ENCODE measurements at regions not wholly inside any gene's neighbourhood (a gene's known extent, or its start where the extent isn't known, plus 50 kb on each side); places are given as distances from the start of the nearest gene placed in this dataset.
"Not testable (repeated sequence)": the region's sequence is repeated elsewhere in the genome, so short reads cannot be mapped to it uniquely, and the experiment has no call there.

DNA sequence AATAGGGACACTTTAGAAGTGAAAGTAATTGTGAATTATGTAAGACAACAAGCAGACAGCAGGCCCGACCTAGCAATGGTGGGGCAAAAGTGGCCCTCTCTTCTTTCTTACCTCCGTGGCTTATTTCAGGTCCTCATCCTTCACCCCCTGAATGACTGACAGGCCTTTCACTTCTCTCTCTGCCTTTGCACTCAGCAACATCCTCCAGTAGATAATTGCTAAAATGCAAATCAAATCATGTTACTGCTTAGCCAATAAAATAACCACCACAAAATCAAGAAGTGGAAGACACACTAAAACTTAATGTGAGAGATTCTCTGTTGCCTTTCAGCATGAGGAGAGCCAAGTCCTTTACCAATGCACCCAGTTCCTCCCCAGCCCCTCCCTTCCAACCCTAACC lies 274.6 kb upstream of the ZNF32 start:
- Histone ChIP-seq H3K4me3 (ENCODE audit: low read depth in 1 of 2, low read length in 2 of 2) (no peak overlapping the region), H3K27ac (ENCODE audit: low read depth, low read length) (no peak overlapping the region), H3K9ac (ENCODE audit: low read depth in 1 of 2, low read length in 2 of 2) (no peak overlapping the region), H3K9me3 (ENCODE audit: control insufficient read depth in 1 of 2, low read length in 2 of 2) (no peaks in the 10 kb centered on the region), H3K36me3 (ENCODE audit: control insufficient read depth in 1 of 2, insufficient read depth in 2 of 2, low read length in 2 of 2) (no peaks in the 10 kb centered on the region), H3K4me1 (ENCODE audit: control insufficient read depth in 1 of 2, insufficient read depth in 2 of 2, low read length in 2 of 2) (no peaks in the 10 kb centered on the region), H3K27me3 (ENCODE audit: control insufficient read depth in 1 of 2, insufficient read depth in 2 of 2, low read length in 2 of 2) (no peaks in the 10 kb centered on the region)

DNA sequence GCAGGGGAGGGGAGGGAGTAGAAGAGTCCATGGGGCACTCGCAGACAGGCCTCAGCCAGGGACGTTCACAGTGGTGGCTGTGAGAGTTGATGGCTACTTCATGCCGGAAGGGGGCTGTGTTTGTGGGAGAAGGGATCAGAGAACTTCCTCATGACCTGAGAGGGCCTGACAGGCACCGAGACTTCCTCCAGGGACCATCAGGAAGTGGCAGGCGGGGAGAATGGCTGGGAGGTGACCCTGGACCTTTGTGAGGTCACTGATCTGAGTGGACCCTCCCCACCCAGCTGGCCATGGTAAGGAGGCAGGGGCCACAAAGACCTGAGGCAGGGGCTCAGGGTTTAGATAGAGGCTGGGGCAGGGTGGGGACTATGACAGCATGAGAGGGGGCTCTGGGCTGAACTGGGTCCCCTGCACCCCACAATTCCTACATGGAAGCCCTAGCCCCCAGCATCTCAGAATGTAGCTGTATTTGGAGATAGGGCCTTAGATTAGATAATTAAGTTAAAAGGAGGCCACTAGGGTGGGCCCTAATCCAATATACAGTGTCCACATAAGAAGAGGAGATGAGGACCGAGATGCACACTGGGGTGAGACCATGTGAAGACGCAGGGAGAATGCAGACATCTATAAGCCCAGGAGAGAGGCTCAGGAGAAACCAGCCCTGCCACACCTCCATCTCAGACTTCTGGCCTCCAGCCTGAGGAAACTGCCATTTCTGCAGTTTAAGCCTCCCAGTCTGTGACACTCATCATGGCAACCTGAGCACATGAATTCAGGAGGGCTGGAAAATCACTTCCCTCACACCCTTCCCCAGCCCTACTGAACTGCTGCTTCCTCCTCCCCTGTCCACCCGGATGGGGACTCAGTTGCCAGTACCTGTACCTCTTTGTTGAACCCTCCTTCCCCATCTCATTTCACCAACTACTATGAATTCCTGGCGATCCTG lies 273.9 kb upstream of the ZNF32 start:
- Histone ChIP-seq H3K27me3 (ENCODE audit: control insufficient read depth in 1 of 2, insufficient read depth in 2 of 2, low read length in 2 of 2) (no peaks in the 10 kb centered on the region), H3K9ac (ENCODE audit: low read depth in 1 of 2, low read length in 2 of 2) (no peak overlapping the region), H3K36me3 (ENCODE audit: control insufficient read depth in 1 of 2, insufficient read depth in 2 of 2, low read length in 2 of 2) (no peaks in the 10 kb centered on the region), H3K9me3 (ENCODE audit: control insufficient read depth in 1 of 2, low read length in 2 of 2) (no peaks in the 10 kb centered on the region), H3K27ac (ENCODE audit: low read depth, low read length) (no peak overlapping the region), H3K4me3 (ENCODE audit: low read depth in 1 of 2, low read length in 2 of 2) (no peak overlapping the region), H3K4me1 (ENCODE audit: control insufficient read depth in 1 of 2, insufficient read depth in 2 of 2, low read length in 2 of 2) (no peaks in the 10 kb centered on the region)

DNA sequence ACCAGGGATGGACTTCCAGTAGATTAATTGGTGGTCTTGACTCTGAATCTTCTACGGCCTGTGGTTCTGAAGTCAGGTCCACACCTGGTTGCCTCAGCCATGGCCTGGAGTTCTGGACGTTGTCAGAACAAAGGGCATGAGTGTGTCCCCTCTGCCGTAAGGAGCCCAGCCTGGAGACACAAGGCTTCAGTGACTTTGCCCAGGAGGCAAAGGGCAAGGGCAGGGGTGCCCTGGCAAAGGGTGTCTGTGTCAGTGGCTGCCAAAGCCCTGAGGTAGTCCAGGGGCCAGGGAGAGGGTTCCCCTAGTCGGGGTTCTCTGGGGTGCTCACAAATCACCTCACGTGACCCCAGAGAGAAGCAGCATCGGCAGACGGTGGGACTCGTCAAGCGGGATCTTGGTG lies 273.2 kb upstream of the ZNF32 start:
- no peak overlapping the region for H3K9ac ChIP-seq (ENCODE audit: low read depth in 1 of 2, low read length in 2 of 2)
- H3K4me1 ChIP-seq (ENCODE audit: control insufficient read depth in 1 of 2, insufficient read depth in 2 of 2, low read length in 2 of 2): no peaks in the 10 kb centered on the region
- H3K27me3 ChIP-seq (ENCODE audit: control insufficient read depth in 1 of 2, insufficient read depth in 2 of 2, low read length in 2 of 2): no peaks in the 10 kb centered on the region
- no peaks in the 10 kb centered on the region for H3K9me3 ChIP-seq (ENCODE audit: control insufficient read depth in 1 of 2, low read length in 2 of 2)
- H3K36me3 ChIP-seq (ENCODE audit: control insufficient read depth in 1 of 2, insufficient read depth in 2 of 2, low read length in 2 of 2): no peaks in the 10 kb centered on the region
- H3K27ac ChIP-seq (ENCODE audit: low read depth, low read length): no peak overlapping the region
- H3K4me3 ChIP-seq (ENCODE audit: low read depth in 1 of 2, low read length in 2 of 2): no peak overlapping the region

DNA sequence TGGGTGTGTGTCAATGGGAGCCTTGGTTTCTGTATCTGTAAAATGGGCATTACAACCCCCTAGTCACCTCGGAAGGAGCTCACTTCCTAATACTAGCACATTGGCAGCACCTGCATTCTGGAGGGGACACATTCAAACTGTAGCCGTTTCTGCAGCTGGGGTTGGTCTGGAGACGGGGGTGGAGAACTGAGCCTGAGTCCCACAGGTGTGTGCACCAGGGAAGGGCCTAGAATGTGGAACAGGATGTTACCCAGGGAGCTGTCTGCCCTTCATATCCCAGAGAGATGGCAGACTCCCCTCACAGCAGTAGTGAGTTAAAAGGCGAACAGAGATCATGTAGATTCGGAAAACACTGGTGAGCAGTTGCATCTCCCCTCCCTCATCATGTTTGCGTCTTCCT lies 272.8 kb upstream of the ZNF32 start:
- H3K4me3 ChIP-seq (ENCODE audit: low read depth in 1 of 2, low read length in 2 of 2): no peak overlapping the region
- no peak overlapping the region for H3K27ac ChIP-seq (ENCODE audit: low read depth, low read length)
- no peaks in the 10 kb centered on the region for H3K27me3 ChIP-seq (ENCODE audit: control insufficient read depth in 1 of 2, insufficient read depth in 2 of 2, low read length in 2 of 2)
- H3K4me1 ChIP-seq (ENCODE audit: control insufficient read depth in 1 of 2, insufficient read depth in 2 of 2, low read length in 2 of 2): no peaks in the 10 kb centered on the region
- no peaks in the 10 kb centered on the region for H3K36me3 ChIP-seq (ENCODE audit: control insufficient read depth in 1 of 2, insufficient read depth in 2 of 2, low read length in 2 of 2)
- H3K9ac ChIP-seq (ENCODE audit: low read depth in 1 of 2, low read length in 2 of 2): no peak overlapping the region
- H3K9me3 ChIP-seq (ENCODE audit: control insufficient read depth in 1 of 2, low read length in 2 of 2): no peaks in the 10 kb centered on the region

DNA sequence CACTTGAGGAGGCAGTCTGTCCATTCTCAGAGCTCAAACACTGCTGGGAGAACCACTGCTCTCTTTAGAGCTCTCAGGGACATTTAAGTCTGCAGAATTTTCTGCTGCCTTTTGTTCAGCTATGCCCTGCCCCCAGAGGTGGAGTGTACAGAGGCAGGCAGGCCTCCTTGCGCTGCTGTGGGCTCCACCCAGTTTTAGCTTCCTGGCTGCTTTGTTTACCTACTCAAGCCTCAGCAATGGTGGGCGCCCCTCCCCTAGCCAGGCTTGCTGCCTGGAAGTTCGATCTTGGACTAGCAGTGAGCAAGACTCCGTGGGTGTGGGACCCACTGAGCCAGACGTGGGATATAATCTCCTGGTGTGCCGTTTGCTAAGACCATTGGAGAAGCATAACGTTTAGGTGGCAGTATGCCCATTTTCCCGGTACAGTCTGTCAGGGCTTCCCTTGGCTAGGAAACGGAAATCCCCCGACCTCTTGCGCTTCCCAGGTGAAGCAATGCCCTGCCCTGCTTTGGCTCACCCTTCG lies 271.6 kb upstream of the ZNF32 start:
- H3K9ac ChIP-seq (ENCODE audit: low read depth in 1 of 2, low read length in 2 of 2); H3K36me3 ChIP-seq (ENCODE audit: control insufficient read depth in 1 of 2, insufficient read depth in 2 of 2, low read length in 2 of 2); H3K4me1 ChIP-seq (ENCODE audit: control insufficient read depth in 1 of 2, insufficient read depth in 2 of 2, low read length in 2 of 2); H3K9me3 ChIP-seq (ENCODE audit: control insufficient read depth in 1 of 2, low read length in 2 of 2); H3K27me3 ChIP-seq (ENCODE audit: control insufficient read depth in 1 of 2, insufficient read depth in 2 of 2, low read length in 2 of 2); H3K27ac ChIP-seq (ENCODE audit: low read depth, low read length); H3K4me3 ChIP-seq (ENCODE audit: low read depth in 1 of 2, low read length in 2 of 2): not testable (repeated sequence)

DNA sequence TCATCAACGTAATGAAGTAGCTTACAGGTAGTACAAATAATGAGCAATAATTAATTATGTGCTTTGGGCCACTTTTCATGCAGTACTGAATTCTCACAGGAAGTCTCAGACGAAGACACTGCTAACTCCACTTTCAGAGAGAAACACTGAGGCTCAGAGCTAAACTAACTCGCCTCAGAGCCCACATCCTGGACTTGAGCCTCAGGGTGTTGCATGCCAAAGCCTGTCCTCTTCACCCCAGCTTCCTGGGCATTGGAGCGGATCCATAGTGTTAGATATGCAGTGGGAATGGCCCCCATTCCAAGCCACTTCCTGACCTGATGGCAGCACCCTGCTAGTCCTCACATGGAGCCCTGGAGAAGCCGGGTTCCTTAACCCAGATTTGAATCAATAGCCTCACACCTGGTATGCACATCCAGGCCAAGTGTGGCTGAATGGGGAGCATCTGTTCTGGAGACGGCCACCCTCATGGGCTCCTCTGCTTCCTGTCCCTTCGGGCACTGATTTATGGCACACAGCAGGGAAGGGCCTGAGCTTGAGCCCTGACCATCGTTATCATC lies 265.1 kb upstream of the ZNF32 start:
- no peaks in the 10 kb centered on the region for H3K9me3 ChIP-seq (ENCODE audit: control insufficient read depth in 1 of 2, low read length in 2 of 2)
- H3K4me1 ChIP-seq (ENCODE audit: control insufficient read depth in 1 of 2, insufficient read depth in 2 of 2, low read length in 2 of 2): no peaks in the 10 kb centered on the region
- H3K27ac ChIP-seq (ENCODE audit: low read depth, low read length): no peak overlapping the region
- no peak overlapping the region for H3K4me3 ChIP-seq (ENCODE audit: low read depth in 1 of 2, low read length in 2 of 2)
- no peaks in the 10 kb centered on the region for H3K27me3 ChIP-seq (ENCODE audit: control insufficient read depth in 1 of 2, insufficient read depth in 2 of 2, low read length in 2 of 2)
- no peaks in the 10 kb centered on the region for H3K36me3 ChIP-seq (ENCODE audit: control insufficient read depth in 1 of 2, insufficient read depth in 2 of 2, low read length in 2 of 2)
- no peak overlapping the region for H3K9ac ChIP-seq (ENCODE audit: low read depth in 1 of 2, low read length in 2 of 2)

DNA sequence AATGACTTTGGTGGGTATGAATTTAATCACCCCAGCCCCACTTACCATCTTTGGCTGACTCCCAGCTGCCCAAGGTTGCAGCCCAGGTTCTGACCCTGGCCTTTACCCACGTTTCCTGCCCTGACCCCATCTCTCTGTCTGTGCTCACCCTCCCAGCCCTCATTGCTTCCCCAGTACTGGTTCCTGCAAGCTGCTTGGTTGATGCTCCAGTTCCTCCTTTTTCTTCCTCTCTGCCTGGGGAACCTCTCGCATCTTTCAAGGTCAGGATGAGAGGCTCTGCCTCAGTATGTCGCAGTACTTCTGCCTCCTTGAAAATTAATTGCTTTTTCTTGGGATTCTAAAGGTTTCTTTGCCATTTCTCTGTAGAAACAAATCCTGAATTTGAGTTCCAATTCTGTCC lies 263.8 kb upstream of the ZNF32 start:
- H3K27ac ChIP-seq (ENCODE audit: low read depth, low read length): no peak overlapping the region
- no peak overlapping the region for H3K9ac ChIP-seq (ENCODE audit: low read depth in 1 of 2, low read length in 2 of 2)

DNA sequence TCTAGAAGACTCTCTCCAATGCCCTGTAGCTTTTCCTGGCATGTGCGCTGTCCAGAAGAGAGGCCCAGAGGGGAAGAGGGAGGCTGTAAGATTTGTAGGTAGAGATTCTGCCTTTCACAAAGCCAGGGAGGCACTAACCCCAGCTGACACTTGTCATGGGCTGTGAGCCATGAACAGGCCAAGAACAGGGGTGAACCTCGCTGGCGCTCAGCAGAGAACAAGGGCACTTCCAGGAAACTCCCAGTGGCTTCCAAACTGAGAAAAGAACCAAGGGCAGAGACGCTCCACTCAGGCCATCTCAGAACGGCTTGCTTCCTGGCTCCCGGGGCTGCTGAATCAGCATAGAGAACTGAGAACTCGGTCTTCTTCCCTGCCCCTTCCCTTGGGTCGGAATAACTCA lies 257.8 kb upstream of the ZNF32 start:
- H3K36me3 ChIP-seq (ENCODE audit: control insufficient read depth in 1 of 2, insufficient read depth in 2 of 2, low read length in 2 of 2): no peaks in the 10 kb centered on the region
- H3K27ac ChIP-seq (ENCODE audit: low read depth, low read length): peak overlapping the region; percentile 45
- H3K4me1 ChIP-seq (ENCODE audit: control insufficient read depth in 1 of 2, insufficient read depth in 2 of 2, low read length in 2 of 2): peaks cover 5 to 11% of the 10 kb centered on the region in 2 donors
- no peak overlapping the region for H3K9ac ChIP-seq (ENCODE audit: low read depth in 1 of 2, low read length in 2 of 2)
- no peaks in the 10 kb centered on the region for H3K27me3 ChIP-seq (ENCODE audit: control insufficient read depth in 1 of 2, insufficient read depth in 2 of 2, low read length in 2 of 2)
- no peak overlapping the region for H3K4me3 ChIP-seq (ENCODE audit: low read depth in 1 of 2, low read length in 2 of 2)
- no peaks in the 10 kb centered on the region for H3K9me3 ChIP-seq (ENCODE audit: control insufficient read depth in 1 of 2, low read length in 2 of 2)

More for the DNA sequence above, 263.8 kb upstream of the ZNF32 start:
- H3K27me3 ChIP-seq (ENCODE audit: control insufficient read depth in 1 of 2, insufficient read depth in 2 of 2, low read length in 2 of 2): no peaks in the 10 kb centered on the region
- H3K9me3 ChIP-seq (ENCODE audit: control insufficient read depth in 1 of 2, low read length in 2 of 2): no peaks in the 10 kb centered on the region
- no peak overlapping the region for H3K4me3 ChIP-seq (ENCODE audit: low read depth in 1 of 2, low read length in 2 of 2)
- no peaks in the 10 kb centered on the region for H3K36me3 ChIP-seq (ENCODE audit: control insufficient read depth in 1 of 2, insufficient read depth in 2 of 2, low read length in 2 of 2)
- H3K4me1 ChIP-seq (ENCODE audit: control insufficient read depth in 1 of 2, insufficient read depth in 2 of 2, low read length in 2 of 2): no peaks in the 10 kb centered on the region

DNA sequence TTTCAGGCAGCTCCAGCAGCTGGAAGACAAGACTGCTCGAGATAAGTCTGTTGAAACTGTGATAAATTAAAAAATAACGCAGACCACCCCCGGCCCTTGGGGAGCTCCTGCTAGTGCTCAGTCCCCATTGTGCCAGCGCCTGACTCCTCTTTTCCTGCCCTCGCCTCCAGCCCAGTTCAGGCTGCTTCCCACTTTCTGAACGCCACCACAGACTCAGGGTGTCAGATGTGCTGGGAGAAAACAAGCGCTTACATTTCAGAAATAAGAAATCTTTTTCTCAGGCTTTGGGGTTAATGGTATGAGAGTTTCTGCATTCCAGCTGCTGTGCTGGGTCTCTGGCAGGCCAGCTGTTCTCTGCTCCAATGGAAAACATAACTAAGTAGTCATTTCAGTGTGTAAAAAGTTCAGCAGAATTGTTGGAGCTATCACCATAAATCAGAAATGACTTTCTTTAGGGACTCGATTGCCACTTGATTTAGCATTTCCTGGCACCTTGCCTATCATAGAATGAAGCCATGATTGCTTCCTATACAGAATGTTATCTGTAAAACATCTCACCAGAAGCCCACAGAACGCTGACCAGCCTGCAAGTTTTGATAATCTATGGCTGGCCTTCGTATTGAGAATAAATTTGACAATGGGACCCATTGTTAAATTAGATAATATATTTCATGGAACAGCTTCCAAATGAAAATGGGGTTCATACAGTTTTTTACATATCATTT lies 257.0 kb upstream of the ZNF32 start:
- no peak overlapping the region for H3K9ac ChIP-seq (ENCODE audit: low read depth in 1 of 2, low read length in 2 of 2)
- no peaks in the 10 kb centered on the region for H3K27me3 ChIP-seq (ENCODE audit: control insufficient read depth in 1 of 2, insufficient read depth in 2 of 2, low read length in 2 of 2)
- no peak overlapping the region for H3K27ac ChIP-seq (ENCODE audit: low read depth, low read length)
- H3K4me3 ChIP-seq (ENCODE audit: low read depth in 1 of 2, low read length in 2 of 2): no peak overlapping the region
- H3K4me1 ChIP-seq (ENCODE audit: control insufficient read depth in 1 of 2, insufficient read depth in 2 of 2, low read length in 2 of 2): peaks cover 5 to 11% of the 10 kb centered on the region in 2 donors
- no peaks in the 10 kb centered on the region for H3K36me3 ChIP-seq (ENCODE audit: control insufficient read depth in 1 of 2, insufficient read depth in 2 of 2, low read length in 2 of 2)
- no peaks in the 10 kb centered on the region for H3K9me3 ChIP-seq (ENCODE audit: control insufficient read depth in 1 of 2, low read length in 2 of 2)

DNA sequence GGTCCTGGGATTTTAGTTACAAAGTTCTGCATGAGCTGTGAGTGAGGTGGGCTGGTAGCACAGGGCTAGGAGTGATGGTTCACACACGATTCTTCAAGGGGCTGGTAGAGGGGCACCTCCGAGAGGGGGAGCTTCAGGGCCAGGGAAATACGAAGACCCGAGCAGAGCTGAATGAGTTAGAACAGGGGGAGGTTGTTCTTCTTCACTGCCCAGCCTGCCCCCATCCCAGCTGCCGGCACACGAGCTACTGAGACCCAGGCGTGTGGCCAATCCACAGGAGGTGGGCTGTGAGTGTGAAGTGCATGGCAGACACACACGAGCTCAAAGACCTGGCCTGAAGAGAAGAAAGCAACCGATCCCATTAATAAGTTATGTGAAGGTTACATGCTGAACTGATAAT lies 256.2 kb upstream of the ZNF32 start:
- H3K4me1 ChIP-seq (ENCODE audit: control insufficient read depth in 1 of 2, insufficient read depth in 2 of 2, low read length in 2 of 2): peaks cover 5 to 11% of the 10 kb centered on the region in 2 donors
- H3K4me3 ChIP-seq (ENCODE audit: low read depth in 1 of 2, low read length in 2 of 2): no peak overlapping the region
- no peak overlapping the region for H3K9ac ChIP-seq (ENCODE audit: low read depth in 1 of 2, low read length in 2 of 2)
- H3K9me3 ChIP-seq (ENCODE audit: control insufficient read depth in 1 of 2, low read length in 2 of 2): no peaks in the 10 kb centered on the region
- H3K36me3 ChIP-seq (ENCODE audit: control insufficient read depth in 1 of 2, insufficient read depth in 2 of 2, low read length in 2 of 2): no peaks in the 10 kb centered on the region
- H3K27ac ChIP-seq (ENCODE audit: low read depth, low read length): no peak overlapping the region
- H3K27me3 ChIP-seq (ENCODE audit: control insufficient read depth in 1 of 2, insufficient read depth in 2 of 2, low read length in 2 of 2): no peaks in the 10 kb centered on the region
